Dedifferentiated amniotic fluid mesenchymal stem cell (primary cell): ENCODE measurements at regions not wholly inside any gene's neighbourhood (a gene's known extent, or its start where the extent isn't known, plus 50 kb on each side); places are given as distances from the start of the nearest gene placed in this dataset.
"Not testable (repeated sequence)": the region's sequence is repeated elsewhere in the genome, so short reads cannot be mapped to it uniquely, and the experiment has no call there.

ENCODE experiments used
- DNase-seq: peaks from one replicate; pipeline ENCODE4 v3.0.0-alpha.2; 2016; ENCODE audit errors: extremely low spot score

- DNase-seq = no peak
These were observed 124.5 kb downstream of the DUSP6 start for GRCh38 chr12:89227774-89228173.

GRCh38 chr12:89225808-89226411 lies 126.4 kb downstream of the DUSP6 start:
- DNase-seq = peak; percentile 77

GRCh38 chr12:89225401-89225800 lies 126.9 kb downstream of the DUSP6 start:
- DNase-seq = no peak

GRCh38 chr12:89222580-89222979 lies 129.7 kb downstream of the DUSP6 start:
- DNase-seq = not testable (repeated sequence)

GRCh38 chr12:89217472-89217871 lies 134.8 kb downstream of the DUSP6 start:
- DNase-seq = no peak

GRCh38 chr12:89216211-89216952 lies 135.9 kb downstream of the DUSP6 start:
- no peak for DNase-seq

GRCh38 chr12:89215196-89215595 lies 137.1 kb downstream of the DUSP6 start:
- DNase-seq = no peak

GRCh38 chr12:89213747-89214146 lies 138.6 kb downstream of the DUSP6 start:
- no peak for DNase-seq

- no peak for DNase-seq
These were observed 139.2 kb downstream of the DUSP6 start for GRCh38 chr12:89213139-89213538.

GRCh38 chr12:89212339-89212771 lies 139.9 kb downstream of the DUSP6 start:
- DNase-seq = no peak

- peak; percentile 57 for DNase-seq
These were observed 140.8 kb downstream of the DUSP6 start for GRCh38 chr12:89211456-89211855.

- DNase-seq = no peak
These were observed 142.0 kb downstream of the DUSP6 start for GRCh38 chr12:89210277-89210676.

GRCh38 chr12:89208661-89209096 lies 143.6 kb downstream of the DUSP6 start:
- peak; percentile 85 for DNase-seq

GRCh38 chr12:89206390-89206789 lies 145.9 kb downstream of the DUSP6 start:
- DNase-seq = no peak

- DNase-seq = no peak
These were observed 146.8 kb downstream of the DUSP6 start for GRCh38 chr12:89205517-89205916.

- no peak for DNase-seq
These were observed 149.2 kb downstream of the DUSP6 start for GRCh38 chr12:89203144-89203543.

- no peak for DNase-seq
These were observed 152.1 kb downstream of the DUSP6 start for GRCh38 chr12:89200217-89200616.

GRCh38 chr12:89195470-89195869 lies 156.8 kb downstream of the DUSP6 start:
- no peak for DNase-seq

GRCh38 chr12:89194683-89195082 lies 157.6 kb downstream of the DUSP6 start:
- DNase-seq = no peak

GRCh38 chr12:89192429-89192828 lies 159.9 kb downstream of the DUSP6 start:
- no peak for DNase-seq

GRCh38 chr12:89191597-89191996 lies 160.7 kb downstream of the DUSP6 start:
- not testable (repeated sequence) for DNase-seq

GRCh38 chr12:89189448-89189847 lies 162.9 kb downstream of the DUSP6 start:
- DNase-seq = no peak

GRCh38 chr12:89187507-89187906 lies 164.8 kb downstream of the DUSP6 start:
- DNase-seq = no peak
